ENCODE measurements at regions not wholly inside any gene's neighbourhood (a gene's known extent, or its start where the extent isn't known, plus 50 kb on each side); places are given as distances from the start of the nearest gene placed in this dataset.

GRCh38 chr6:80446454-80447045 is 340.1 kb downstream of the BCKDHB start:
- CTCF ChIA-PET: interaction anchor here (0.7 kb wide), 1 partner anchor 8 kb away, joined by 3 read pairs; no protein-coding TSS in a partner anchor
- intact Hi-C loops (cut with micrococcal nuclease; ENCODE audit: unreplicated experiment): no loop called here
- H3K4me3 Mint-ChIP-seq (ENCODE audit: low read depth, unreplicated experiment): no peak overlapping the region
- DNase-seq: no peak
- peaks cover 10% of the 10 kb centered on the region for H3K4me1 Mint-ChIP-seq (ENCODE audit: low read depth, unreplicated experiment)
- H3K36me3 Mint-ChIP-seq (ENCODE audit: insufficient read depth, unreplicated experiment): no peaks in the 10 kb centered on the region
- H3K27ac Mint-ChIP-seq (ENCODE audit: unreplicated experiment): no peak overlapping the region
- no peak for TF ChIP-seq CTCF (IDR thresholded peaks at IDR 0.05; ENCODE audit: unreplicated experiment)
- peaks cover 6% of the 10 kb centered on the region for H3K9me3 Mint-ChIP-seq (ENCODE audit: low read depth, unreplicated experiment)
- H3K27me3 Mint-ChIP-seq (ENCODE audit: unreplicated experiment): no peaks in the 10 kb centered on the region
- no TSS peak for BruUV-seq (replicated peaks)

DNA sequence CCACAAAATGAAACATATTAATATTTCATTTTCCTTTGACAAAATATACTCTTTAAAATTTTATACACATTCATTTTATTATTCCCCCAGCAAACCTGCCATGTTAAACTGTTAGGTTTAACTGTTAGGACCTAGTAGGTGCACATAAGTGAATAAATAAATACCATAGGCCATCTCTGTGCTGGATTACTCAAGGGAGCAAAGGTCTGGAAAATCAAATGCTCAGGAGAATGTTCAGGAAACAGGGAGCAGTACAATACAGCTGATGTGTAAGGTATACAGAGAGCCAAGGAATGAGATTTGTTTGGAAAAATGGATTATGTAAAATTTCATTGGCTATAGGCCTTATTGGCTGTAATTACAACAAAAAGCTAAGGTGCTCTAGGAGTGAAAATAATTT is 339.3 kb downstream of the BCKDHB start:
- no TSS peak for BruUV-seq (replicated peaks)
- TF ChIP-seq CTCF (IDR thresholded peaks at IDR 0.05; ENCODE audit: unreplicated experiment): no peak
- Mint-ChIP-seq H3K36me3 (ENCODE audit: insufficient read depth, unreplicated experiment) (no peaks in the 10 kb centered on the region), H3K4me3 (ENCODE audit: low read depth, unreplicated experiment) (no peak overlapping the region), H3K4me1 (ENCODE audit: low read depth, unreplicated experiment) (peaks cover 18% of the 10 kb centered on the region), H3K27me3 (ENCODE audit: unreplicated experiment) (no peaks in the 10 kb centered on the region), H3K9me3 (ENCODE audit: low read depth, unreplicated experiment) (peaks cover 6% of the 10 kb centered on the region), H3K27ac (ENCODE audit: unreplicated experiment) (no peak overlapping the region)
- intact Hi-C loops (cut with micrococcal nuclease; ENCODE audit: unreplicated experiment): no loop called here
- CTCF ChIA-PET: interaction anchor here (0.7 kb wide), 1 partner anchor 8 kb away, joined by 3 read pairs; no protein-coding TSS in a partner anchor
- no peak for DNase-seq

DNA sequence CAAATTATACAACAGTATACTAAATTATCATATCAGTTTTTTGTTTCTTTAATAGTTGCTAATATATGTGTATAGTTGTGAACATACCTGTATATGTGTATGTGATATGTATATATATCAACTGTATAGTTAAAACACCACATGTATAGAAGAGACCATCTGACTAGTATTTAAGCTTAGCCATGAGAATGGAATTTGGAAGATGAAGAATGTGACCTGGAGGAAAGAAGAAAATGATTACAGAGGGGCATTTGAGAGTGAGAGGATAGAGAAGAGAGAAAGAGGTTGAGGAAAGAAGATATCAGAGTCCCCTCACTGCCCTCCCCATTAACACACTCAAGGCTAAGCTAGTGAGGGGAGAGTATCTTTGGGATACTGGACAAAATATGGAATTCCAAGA is 335.9 kb downstream of the BCKDHB start:
- H3K27ac Mint-ChIP-seq (ENCODE audit: unreplicated experiment): no peak overlapping the region
- intact Hi-C loops (cut with micrococcal nuclease; ENCODE audit: unreplicated experiment): loop anchor here (5.0 kb wide), 1 partner anchor 100 kb away; no protein-coding TSS in a partner anchor
- H3K4me3 Mint-ChIP-seq (ENCODE audit: low read depth, unreplicated experiment): no peak overlapping the region
- peaks cover 41% of the 10 kb centered on the region for H3K4me1 Mint-ChIP-seq (ENCODE audit: low read depth, unreplicated experiment)
- H3K27me3 Mint-ChIP-seq (ENCODE audit: unreplicated experiment): no peaks in the 10 kb centered on the region
- DNase-seq: no peak
- no TSS peak for BruUV-seq (replicated peaks)
- CTCF ChIA-PET: interaction anchor here (0.5 kb wide), 1 partner anchor 456 kb away, joined by 5 read pairs; no protein-coding TSS in a partner anchor
- H3K36me3 Mint-ChIP-seq (ENCODE audit: insufficient read depth, unreplicated experiment): no peaks in the 10 kb centered on the region
- H3K9me3 Mint-ChIP-seq (ENCODE audit: low read depth, unreplicated experiment): peaks cover 2% of the 10 kb centered on the region
- TF ChIP-seq CTCF (IDR thresholded peaks at IDR 0.05; ENCODE audit: unreplicated experiment): no peak

- Mint-ChIP-seq H3K9me3 (ENCODE audit: low read depth, unreplicated experiment) (no peaks in the 10 kb centered on the region), H3K4me1 (ENCODE audit: low read depth, unreplicated experiment) (peaks cover 41% of the 10 kb centered on the region), H3K4me3 (ENCODE audit: low read depth, unreplicated experiment) (no peak overlapping the region), H3K36me3 (ENCODE audit: insufficient read depth, unreplicated experiment) (no peaks in the 10 kb centered on the region), H3K27ac (ENCODE audit: unreplicated experiment) (no peak overlapping the region), H3K27me3 (ENCODE audit: unreplicated experiment) (no peaks in the 10 kb centered on the region)
- DNase-seq: no peak
- CTCF ChIA-PET: interaction anchor here (0.7 kb wide), 1 partner anchor 71 kb away, joined by 7 read pairs; no protein-coding TSS in a partner anchor
- no TSS peak for BruUV-seq (replicated peaks)
- intact Hi-C loops (cut with micrococcal nuclease; ENCODE audit: unreplicated experiment): loop anchor here (5.0 kb wide), 1 partner anchor 101 kb away; no protein-coding TSS in a partner anchor
- TF ChIP-seq CTCF (IDR thresholded peaks at IDR 0.05; ENCODE audit: unreplicated experiment): no peak
These were observed 334.7 kb downstream of the BCKDHB start for GRCh38 chr6:80441131-80441530.

Data from Calu3 (cell line).